ENCODE measurements at regions not wholly inside any gene's neighbourhood (a gene's known extent, or its start where the extent isn't known, plus 50 kb on each side); places are given as distances from the start of the nearest gene placed in this dataset.

GRCh38 chr4:67087897-67088296 is 457.4 kb downstream of the CENPC start:
- TF ChIP-seq, protein P1, sequence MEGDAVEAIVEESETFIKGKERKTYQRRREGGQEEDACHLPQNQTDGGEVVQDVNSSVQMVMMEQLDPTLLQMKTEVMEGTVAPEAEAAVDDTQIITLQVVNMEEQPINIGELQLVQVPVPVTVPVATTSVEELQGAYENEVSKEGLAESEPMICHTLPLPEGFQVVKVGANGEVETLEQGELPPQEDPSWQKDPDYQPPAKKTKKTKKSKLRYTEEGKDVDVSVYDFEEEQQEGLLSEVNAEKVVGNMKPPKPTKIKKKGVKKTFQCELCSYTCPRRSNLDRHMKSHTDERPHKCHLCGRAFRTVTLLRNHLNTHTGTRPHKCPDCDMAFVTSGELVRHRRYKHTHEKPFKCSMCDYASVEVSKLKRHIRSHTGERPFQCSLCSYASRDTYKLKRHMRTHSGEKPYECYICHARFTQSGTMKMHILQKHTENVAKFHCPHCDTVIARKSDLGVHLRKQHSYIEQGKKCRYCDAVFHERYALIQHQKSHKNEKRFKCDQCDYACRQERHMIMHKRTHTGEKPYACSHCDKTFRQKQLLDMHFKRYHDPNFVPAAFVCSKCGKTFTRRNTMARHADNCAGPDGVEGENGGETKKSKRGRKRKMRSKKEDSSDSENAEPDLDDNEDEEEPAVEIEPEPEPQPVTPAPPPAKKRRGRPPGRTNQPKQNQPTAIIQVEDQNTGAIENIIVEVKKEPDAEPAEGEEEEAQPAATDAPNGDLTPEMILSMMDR (conservative IDR thresholded peaks at IDR 0.05), result peak; percentile 70
- H3K4me1 Mint-ChIP-seq (ENCODE audit: unreplicated experiment), result peaks cover 4% of the 10 kb centered on the region
- no peak for DNase-seq (ENCODE audit: extremely low spot score, unreplicated experiment)
- H3K4me3 Mint-ChIP-seq, result no peak overlapping the region
- H3K9me3 Mint-ChIP-seq, result no peaks in the 10 kb centered on the region
- no peaks in the 10 kb centered on the region for H3K27me3 Mint-ChIP-seq
- no peaks in the 10 kb centered on the region for H3K36me3 Mint-ChIP-seq
- no peak overlapping the region for H3K27ac Mint-ChIP-seq

DNA sequence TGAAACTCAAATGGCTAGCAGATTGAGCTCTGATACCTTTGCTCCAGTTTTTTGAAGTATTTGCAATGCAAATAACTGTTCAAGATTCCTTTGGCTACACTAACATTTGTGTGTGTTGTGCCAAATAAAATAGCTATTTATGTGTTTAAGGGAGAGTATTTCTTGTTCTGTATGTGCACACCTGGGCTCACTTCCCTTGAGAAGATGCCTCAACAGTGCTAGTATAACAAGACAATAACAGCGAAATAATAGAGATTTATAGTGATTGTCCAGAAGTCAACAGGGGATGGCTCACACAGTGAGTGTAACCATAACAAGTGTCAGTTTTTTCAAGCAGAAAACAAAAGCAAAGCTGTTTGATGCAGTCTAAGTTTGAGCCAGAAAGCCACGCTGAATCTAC is 460.5 kb downstream of the CENPC start:
- H3K4me1 Mint-ChIP-seq (ENCODE audit: unreplicated experiment), result no peaks in the 10 kb centered on the region
- H3K9me3 Mint-ChIP-seq, result no peaks in the 10 kb centered on the region
- H3K4me3 Mint-ChIP-seq, result no peak overlapping the region
- H3K27ac Mint-ChIP-seq, result no peak overlapping the region
- H3K27me3 Mint-ChIP-seq, result no peaks in the 10 kb centered on the region
- no peak for DNase-seq (ENCODE audit: extremely low spot score, unreplicated experiment)
- H3K36me3 Mint-ChIP-seq, result no peaks in the 10 kb centered on the region
- TF ChIP-seq, protein P1 (conservative IDR thresholded peaks at IDR 0.05), result no peak

GRCh38 chr4:67083496-67083895 is 461.8 kb downstream of the CENPC start:
- Mint-ChIP-seq H3K27me3 (no peaks in the 10 kb centered on the region), H3K36me3 (no peaks in the 10 kb centered on the region), H3K27ac (no peak overlapping the region), H3K4me3 (no peak overlapping the region), H3K9me3 (no peaks in the 10 kb centered on the region), H3K4me1 (ENCODE audit: unreplicated experiment) (no peaks in the 10 kb centered on the region)
- TF ChIP-seq, protein P1 (conservative IDR thresholded peaks at IDR 0.05), result no peak
- DNase-seq (ENCODE audit: extremely low spot score, unreplicated experiment), result no peak

GRCh38 chr4:67082746-67083145 is 462.6 kb downstream of the CENPC start:
- no peaks in the 10 kb centered on the region for H3K36me3 Mint-ChIP-seq
- no peak for DNase-seq (ENCODE audit: extremely low spot score, unreplicated experiment)
- H3K9me3 Mint-ChIP-seq, result no peaks in the 10 kb centered on the region
- H3K4me1 Mint-ChIP-seq (ENCODE audit: unreplicated experiment), result no peaks in the 10 kb centered on the region
- H3K27me3 Mint-ChIP-seq, result no peaks in the 10 kb centered on the region
- H3K4me3 Mint-ChIP-seq, result no peak overlapping the region
- no peak overlapping the region for H3K27ac Mint-ChIP-seq
- TF ChIP-seq, protein P1 (conservative IDR thresholded peaks at IDR 0.05), result no peak

GRCh38 chr4:67080046-67080557 is 465.2 kb downstream of the CENPC start:
- no peaks in the 10 kb centered on the region for H3K27me3 Mint-ChIP-seq
- no peak for DNase-seq (ENCODE audit: extremely low spot score, unreplicated experiment)

More at GRCh38 chr4:67080046-67080557, 465.2 kb downstream of the CENPC start:
- Mint-ChIP-seq H3K4me3 (no peak overlapping the region), H3K9me3 (no peaks in the 10 kb centered on the region), H3K4me1 (ENCODE audit: unreplicated experiment) (no peaks in the 10 kb centered on the region), H3K27ac (no peak overlapping the region), H3K36me3 (no peaks in the 10 kb centered on the region)
- TF ChIP-seq, protein P1 (conservative IDR thresholded peaks at IDR 0.05), result no peak
